SW480 (cell line): ENCODE measurements at regions not wholly inside any gene's neighbourhood (a gene's known extent, or its start where the extent isn't known, plus 50 kb on each side); places are given as distances from the start of the nearest gene placed in this dataset.

Source experiments
- DNase-seq: peaks from one replicate; pipeline ENCODE4 v3.0.0-alpha.2; 2016; ENCODE audit warnings: low spot score

- no peak for DNase-seq
These were observed 94.8 kb upstream of the PMEPA1 start for GRCh38 chr20:57804470-57805250.

- no peak for DNase-seq
These were observed 93.7 kb upstream of the PMEPA1 start for GRCh38 chr20:57803508-57804005.

- DNase-seq, result no peak
These were observed 93.1 kb upstream of the PMEPA1 start for GRCh38 chr20:57802765-57803507.

GRCh38 chr20:57801581-57801980 lies 91.8 kb upstream of the PMEPA1 start:
- no peak for DNase-seq

GRCh38 chr20:57800791-57801430 lies 91.1 kb upstream of the PMEPA1 start:
- no peak for DNase-seq

GRCh38 chr20:57797401-57797800 lies 87.6 kb upstream of the PMEPA1 start:
- DNase-seq, result no peak

- DNase-seq, result no peak
These were observed 86.3 kb upstream of the PMEPA1 start for GRCh38 chr20:57795977-57796560.

- peak; percentile 93 for DNase-seq
These were observed 85.5 kb upstream of the PMEPA1 start for GRCh38 chr20:57795342-57795697.

GRCh38 chr20:57794600-57795341 lies 85.0 kb upstream of the PMEPA1 start:
- DNase-seq, result peak; percentile 95

- no peak for DNase-seq
These were observed 84.2 kb upstream of the PMEPA1 start for GRCh38 chr20:57794036-57794435.

GRCh38 chr20:57793421-57793820 lies 83.6 kb upstream of the PMEPA1 start:
- DNase-seq, result no peak

- DNase-seq, result peak; percentile 49
These were observed 82.7 kb upstream of the PMEPA1 start for GRCh38 chr20:57792386-57793080.

GRCh38 chr20:57791966-57792365 lies 82.2 kb upstream of the PMEPA1 start:
- no peak for DNase-seq

- no peak for DNase-seq
These were observed 81.6 kb upstream of the PMEPA1 start for GRCh38 chr20:57791178-57791962.

- no peak for DNase-seq
These were observed 80.4 kb upstream of the PMEPA1 start for GRCh38 chr20:57790176-57790575.

- no peak for DNase-seq
These were observed 79.3 kb upstream of the PMEPA1 start for GRCh38 chr20:57788936-57789613.

GRCh38 chr20:57787990-57788781 lies 78.4 kb upstream of the PMEPA1 start:
- peak; percentile 26 for DNase-seq

GRCh38 chr20:57787151-57787989 lies 77.6 kb upstream of the PMEPA1 start:
- DNase-seq, result no peak
